ENCODE measurements at regions not wholly inside any gene's neighbourhood (a gene's known extent, or its start where the extent isn't known, plus 50 kb on each side); places are given as distances from the start of the nearest gene placed in this dataset.

DNA sequence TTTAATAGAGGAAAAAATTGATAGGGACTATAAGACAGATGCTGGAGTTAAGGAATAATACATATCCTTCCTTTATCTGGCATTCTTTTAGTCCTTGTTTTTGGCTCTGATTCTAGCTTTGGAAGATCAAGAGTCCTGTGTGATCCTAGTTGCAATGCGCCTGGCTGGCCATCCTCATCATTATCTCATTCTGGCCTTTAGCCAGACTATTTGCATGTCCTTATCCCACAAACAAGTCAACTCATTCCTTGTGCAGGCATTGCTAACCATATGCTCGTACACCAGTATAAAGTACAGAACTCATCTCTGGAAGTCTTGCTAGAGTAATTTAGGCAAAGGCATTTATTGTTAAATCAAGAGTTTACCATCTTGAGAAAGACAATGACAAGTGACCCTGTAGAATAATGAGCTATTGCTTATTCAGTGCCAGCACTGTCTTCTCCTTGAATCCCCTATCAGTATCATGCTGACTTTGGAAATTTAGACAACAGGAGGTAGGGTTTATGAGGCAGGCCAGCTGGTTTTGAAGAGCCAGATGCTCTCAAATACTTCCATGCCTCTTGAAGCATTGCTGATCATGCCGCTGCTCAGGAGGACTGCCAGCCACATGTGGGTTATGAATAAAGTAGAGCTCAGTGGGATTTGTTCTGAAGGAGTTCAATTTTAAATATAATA, 1730.3 kb upstream of the TENM3 start:
- no peak for DNase-seq (ENCODE audit: low read depth)

DNA sequence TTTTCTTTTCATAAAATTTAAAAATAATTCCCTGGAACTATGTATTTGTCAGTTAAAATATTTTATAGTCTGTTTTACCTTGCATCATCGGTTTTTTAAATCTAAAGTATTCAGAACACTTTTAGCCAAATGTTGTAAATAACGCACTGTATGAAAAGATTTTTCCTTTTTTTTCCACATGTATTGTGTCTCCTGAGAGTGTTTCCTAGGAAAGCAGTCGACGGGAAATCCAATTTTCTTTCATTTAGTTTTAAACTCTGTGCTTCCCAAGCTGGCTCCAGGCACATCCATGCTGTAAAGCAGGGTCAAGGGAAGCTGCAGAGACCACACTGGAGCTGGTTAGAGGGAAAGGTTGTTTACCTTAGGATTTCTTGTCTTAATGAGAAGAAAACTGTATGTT, 1724.3 kb upstream of the TENM3 start:
- no peak for DNase-seq (ENCODE audit: low read depth)

DNA sequence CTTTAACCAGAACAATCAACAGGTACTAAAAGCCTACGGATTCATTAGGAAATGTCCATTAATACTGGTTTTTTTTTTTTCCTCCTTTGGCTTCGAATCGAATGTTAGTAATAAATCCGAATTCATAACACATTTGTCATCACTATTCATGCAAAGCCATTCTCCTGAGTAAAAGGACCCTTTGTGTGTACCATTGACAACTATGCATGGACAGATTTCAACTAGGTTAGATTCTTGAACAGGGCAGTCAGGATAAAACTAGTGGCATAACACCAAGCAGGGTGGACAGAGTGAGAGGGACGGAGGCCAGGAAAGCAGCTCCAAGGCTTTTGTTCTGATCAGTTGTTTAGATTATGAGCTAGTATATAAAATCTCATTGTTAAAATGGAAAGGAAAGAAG, 1722.0 kb upstream of the TENM3 start:
- DNase-seq (ENCODE audit: low read depth) = no peak

DNA sequence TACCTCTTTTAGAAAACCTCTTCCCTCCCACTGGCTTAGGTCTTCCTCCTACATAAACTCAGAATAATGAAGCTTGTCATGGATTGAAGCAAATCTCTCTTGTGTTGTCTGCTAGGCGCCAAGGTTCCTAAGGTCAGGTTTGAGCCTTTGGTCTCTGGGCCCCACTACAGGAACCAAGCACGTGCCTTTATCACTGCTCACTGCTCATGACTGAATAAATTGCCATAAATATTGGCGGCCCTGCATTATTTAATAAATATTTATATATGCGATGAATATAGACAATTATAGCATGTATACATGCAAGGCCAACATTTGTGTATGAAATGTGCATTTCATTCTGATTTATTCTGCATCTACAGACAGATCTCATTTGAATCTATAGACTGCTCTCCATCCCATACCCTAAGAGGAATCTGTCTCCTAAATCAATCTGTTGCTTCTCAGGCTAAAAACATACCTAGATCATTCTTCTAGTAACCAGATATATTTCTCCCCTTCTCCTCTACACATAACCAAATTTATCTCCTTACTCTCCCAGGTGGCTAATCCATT, 1717.6 kb upstream of the TENM3 start:
- no peak for DNase-seq (ENCODE audit: low read depth)

DNA sequence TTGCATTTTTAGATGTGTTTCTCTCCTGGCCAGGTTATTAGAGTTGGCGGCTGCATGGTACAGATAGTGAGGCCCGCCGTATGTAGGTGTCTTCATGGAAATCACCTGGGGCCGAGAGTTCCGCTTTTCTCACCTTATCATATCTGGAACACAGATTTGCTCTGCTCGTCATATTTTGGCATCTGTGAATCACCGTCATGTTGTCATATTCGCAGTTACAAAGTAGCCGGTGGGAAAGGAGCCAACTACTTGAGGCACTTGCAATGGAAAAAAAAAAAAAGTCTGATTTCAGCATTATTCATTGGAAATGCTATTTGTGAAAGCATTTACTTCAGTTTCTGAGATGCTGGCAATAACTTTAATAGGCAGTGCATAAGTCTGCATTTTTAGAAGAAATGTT, 1715.2 kb upstream of the TENM3 start:
- DNase-seq (ENCODE audit: low read depth) = no peak

DNA sequence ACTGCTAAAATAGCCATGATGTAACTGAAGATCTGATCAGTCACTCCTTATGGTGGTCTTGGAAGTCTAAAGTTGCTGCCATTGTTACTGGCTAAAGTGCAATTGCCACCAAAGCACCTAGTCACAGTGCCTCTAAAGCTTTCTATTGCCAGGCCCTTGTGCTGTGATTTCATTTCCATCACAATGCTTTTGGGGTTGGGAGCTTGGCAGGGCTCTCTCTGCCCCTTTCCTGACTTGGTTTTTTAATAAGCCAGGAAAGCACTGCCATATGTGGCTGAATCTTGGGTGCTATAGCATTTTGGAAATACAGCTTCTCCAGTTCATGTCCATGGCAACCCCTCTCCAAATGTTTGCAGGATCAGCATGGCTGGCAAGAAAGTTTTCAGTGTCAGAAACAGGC, 1712.4 kb upstream of the TENM3 start:
- no peak for DNase-seq (ENCODE audit: low read depth)

DNA sequence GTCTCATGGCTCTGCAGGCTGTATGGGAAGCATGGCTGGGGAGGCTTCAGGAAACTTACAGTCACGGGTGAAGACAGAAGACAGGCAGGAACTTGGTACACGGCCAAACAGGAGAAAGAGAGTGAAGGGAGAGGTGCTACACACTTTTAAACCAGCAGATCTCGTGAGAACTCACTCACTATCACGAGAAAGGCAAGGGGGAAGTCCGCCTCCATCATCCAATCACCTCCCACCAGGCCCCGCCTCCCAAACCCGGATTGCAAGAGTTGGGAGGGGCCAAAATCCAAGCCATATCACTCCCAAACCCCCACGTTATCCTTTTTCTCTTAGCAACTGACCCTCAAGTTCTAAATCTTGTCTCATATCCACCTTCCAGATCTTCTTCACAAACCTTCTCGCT, 1710.5 kb upstream of the TENM3 start:
- no peak for DNase-seq (ENCODE audit: low read depth)

DNA sequence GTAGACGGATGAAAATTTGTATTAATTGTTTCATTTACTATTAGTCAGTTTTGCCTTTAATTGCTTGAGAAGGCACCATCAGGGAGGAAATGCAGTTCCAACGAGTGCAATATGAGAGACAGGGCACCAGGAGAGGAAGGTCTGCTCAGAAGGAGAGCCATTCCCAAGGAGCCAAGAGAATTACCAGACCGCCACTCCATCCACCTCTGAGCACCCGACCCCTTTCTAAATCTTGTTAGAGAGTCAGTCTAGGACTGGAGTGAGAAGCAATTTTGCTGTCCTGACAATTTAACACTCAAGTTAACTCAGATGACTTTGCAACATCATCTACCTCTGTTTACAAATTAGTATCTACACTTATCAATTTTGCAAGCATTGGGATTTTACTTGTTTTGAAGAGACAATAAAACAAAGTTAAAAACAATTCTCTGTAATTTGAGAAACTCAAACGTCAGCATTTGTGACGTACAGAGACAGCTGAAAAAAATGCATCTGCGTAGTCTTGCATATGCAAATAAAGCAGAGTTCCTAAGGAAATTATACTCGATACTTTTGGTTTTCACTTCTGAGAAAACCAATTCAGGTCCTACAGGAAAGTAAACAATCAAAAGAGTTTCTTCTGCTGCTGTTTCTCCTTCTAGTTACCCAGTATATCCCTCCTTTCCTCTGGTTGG, 1704.7 kb upstream of the TENM3 start:
- no peak for DNase-seq (ENCODE audit: low read depth)

DNA sequence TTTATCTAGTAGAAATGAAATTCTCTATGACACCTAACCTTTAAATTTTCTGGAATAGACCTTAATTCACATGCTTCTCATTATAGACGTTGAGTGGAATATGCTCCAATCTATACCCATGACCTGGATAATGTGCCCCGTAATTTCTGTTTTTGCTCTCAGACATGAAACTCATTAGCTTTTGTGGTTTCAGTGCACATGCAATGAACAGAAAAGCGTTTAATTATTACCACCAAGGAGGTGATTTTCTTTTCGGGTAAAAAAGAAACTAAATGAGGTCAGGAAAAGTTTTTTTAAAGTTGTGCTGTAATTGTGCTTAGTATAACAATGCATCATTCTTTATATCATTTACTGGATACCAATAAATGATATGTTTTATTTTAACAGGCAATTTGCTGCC, 1703.9 kb upstream of the TENM3 start:
- DNase-seq (ENCODE audit: low read depth) = no peak

DNA sequence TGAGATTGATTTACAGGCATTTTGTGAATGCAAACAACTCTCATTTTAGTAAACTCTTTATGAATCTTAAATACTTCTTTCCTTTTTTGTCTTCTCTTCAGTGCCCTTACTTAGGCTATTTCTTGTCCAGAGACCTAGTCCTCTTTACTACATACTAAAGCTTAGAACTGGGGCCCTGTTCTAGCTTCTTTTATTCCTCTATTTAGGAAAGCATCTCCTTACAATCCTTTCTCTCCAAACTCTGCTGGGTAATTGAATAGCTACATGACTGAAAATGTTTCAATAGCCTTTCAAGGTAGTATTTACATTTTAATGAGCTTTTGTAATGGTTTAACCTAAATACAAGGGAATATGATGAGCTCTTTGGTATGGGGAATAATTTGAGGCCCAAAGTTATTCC, 1701.5 kb upstream of the TENM3 start:
- no peak for DNase-seq (ENCODE audit: low read depth)

DNA sequence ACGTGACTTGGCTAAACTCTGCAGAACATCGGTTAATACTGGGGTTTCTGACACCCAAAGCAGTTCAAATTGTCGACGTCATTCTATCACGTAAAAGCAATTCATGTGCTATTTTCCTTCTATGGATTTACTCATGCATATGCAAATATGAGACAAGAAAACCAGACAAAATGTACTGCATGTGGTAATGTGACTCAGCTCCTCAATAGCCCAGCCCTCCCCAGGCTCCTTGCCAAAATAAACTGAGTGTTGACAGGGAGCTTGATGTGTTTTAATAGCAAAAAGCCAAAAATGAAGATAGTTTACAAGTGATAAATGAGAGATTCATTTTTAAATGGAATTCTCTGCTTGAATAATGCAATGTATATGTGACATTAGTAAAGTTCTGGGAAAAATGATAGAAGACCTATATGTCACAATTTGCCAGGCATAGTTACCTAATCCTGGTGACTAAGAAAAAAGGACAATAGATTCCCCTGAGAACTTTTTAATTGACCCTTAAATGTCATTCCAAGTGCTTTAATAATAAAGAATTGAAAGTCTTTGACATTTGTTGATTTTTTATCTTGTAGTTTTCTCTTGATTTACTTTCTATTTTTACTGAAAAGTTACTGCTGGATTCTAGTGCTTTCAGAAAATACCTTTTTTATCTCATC, 1700.6 kb upstream of the TENM3 start:
- no peak for DNase-seq (ENCODE audit: low read depth)

DNA sequence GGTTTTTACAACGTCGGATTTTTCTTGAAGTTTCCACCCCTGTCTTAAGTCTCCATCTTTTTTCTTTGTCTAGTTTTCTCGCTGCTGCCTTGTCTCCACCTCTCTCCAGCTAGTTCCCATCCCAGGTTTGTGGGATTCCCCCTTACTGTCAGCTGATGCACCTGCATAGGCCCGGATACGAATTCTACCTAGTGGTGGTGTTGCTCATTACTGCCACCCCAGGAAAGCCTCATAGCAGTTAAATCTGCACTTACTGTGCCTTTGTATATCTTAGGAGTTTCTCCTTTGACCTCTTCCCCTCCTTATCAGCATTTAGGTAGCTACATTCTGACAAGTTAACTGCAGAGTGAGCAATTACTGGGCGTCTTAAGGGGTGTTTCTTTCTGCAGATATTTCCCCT, 1693.1 kb upstream of the TENM3 start:
- no peak for DNase-seq (ENCODE audit: low read depth)

DNA sequence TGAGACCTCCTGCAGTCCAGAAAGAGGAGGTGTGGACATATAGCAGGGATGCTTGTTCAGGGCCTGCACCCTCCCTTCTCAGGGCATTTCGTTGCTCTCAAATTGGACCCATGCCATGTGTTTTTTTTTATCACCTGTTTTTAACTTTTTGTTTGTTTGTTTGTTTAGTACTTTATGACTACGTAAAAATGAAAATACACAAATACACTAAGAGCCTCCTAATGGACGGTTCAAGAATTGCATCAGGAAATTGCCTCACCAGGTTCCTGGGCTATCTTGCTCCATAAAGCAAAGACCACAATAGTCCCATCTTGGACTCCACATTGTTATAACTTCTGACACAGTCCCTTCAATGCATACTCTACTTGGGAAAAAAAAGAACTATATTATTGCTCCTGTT, 1685.9 kb upstream of the TENM3 start:
- no peak for DNase-seq (ENCODE audit: low read depth)

DNA sequence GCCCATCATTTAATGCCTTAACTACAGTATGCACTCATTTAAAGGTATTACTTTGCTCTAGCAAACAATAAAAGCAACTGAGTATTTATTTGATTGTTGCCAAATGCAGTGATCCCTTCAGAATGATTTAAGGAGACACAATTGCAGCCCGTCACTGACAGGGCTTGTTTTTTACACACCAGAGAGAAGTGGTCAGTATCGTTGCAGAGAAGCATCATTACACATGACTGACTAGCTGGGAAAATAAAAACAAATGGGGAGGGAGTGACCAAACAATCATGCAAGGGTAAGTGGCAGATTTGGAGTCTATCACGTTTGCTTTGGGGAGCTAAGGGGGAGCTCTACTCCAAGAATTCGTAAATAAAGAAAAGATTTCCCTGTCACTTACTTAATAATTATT, 1685.3 kb upstream of the TENM3 start:
- no peak for DNase-seq (ENCODE audit: low read depth)

DNA sequence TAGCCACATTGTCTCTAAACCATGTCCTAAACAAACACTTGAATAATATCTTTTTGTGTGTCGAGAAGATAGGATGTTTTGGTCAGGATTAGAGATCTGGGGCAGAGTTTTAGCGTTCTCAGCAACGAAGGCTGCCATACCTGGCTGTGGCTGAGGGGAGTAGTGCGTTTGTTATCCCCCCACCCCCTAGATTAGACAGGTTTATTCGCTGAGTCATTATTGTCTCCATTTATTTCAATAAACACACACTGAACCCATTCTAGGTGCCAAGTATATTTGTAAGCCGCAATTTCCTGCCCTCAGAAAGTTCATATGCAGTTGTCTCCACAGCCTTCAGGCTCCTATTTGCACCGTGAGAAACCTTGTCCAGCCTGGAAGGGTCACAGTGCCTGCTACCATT, 1684.8 kb upstream of the TENM3 start:
- no peak for DNase-seq (ENCODE audit: low read depth)

DNA sequence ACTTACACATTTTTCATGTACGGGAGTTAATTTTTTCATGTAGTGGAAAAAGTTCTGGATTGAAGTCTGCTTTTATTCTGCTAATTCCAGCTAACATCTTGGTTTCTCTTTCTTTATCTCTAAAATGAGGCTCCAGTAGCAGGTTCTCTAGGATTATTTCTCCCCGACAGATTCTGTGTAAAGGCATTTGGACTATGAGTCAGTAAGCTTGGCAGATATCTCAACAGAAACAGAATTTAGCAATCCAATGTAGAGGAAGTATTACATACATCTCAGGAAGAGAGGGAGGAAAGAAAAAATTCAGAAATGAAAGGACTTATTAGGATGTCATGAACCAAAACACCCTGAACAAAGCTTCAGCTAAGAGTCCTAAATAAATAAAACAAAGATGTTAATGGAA, 1682.3 kb upstream of the TENM3 start:
- no peak for DNase-seq (ENCODE audit: low read depth)

DNA sequence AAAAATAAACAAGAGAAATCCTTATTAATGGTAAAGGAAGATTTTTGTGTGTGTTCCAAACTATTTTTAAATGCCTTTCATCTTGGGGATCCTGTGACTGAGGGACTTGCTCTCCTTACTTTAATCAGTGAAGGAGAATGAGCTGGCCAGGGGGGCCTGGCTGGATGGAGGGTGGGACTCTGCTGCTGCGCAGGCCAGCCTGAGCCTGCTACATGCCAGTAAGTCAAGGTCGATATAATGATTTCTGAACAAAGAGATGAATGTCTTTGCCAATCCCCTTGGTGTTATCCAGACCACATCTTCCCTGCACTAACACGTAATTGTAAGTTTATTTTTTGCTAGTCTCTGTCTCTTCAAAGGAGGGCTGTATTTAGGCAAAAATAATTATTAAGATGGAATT, 1679.2 kb upstream of the TENM3 start:
- DNase-seq (ENCODE audit: low read depth) = no peak

DNA sequence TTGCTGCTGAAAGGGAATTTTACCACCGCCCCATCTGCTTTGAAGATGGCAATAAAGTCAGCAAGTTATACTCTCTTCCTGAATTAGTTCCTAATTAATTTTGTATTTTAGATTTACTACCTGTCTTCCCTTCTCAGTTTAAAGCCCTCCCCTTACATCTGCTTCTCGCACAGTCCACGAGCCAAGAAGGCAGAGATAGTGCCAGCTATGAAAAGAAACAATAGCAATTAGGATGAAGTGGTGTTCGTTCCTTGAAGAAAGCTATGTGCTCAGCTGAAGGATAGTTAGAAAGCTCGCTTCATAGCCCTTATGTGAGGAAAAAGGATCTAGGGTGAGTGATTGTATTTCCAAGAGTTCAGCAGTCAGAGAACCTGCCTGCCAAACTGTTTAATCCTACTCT, 1678.8 kb upstream of the TENM3 start:
- no peak for DNase-seq (ENCODE audit: low read depth)

DNA sequence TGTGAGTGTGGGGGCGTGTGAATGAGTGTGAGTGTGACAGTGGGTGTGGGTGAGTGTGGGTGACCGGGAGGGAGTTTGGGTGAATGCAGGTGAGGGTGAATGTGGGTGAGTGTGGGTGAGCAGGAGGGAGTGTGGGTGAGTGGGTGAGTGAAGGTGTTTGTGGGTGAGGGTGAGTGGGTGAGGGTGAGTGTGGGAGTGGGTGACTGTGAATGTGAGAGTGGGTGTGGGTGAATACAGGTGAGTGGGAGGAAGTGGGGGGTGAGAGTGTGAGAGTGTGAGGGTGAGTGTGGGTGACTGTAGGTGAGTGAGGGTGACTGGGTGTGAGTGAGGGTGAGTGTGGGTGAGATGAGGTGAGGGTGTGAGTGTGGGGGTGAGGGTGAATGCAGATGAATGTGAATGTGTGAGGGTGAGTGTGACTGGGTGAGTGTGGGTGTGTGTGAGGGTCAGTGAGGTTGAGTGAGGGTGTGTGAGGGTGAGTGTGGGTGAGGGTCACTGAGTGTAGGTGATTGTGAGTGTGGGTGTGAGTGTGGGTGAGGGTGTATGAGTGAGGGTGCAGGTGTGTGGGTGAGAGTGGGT, 1677.3 kb upstream of the TENM3 start:
- DNase-seq (ENCODE audit: low read depth) = no peak

DNA sequence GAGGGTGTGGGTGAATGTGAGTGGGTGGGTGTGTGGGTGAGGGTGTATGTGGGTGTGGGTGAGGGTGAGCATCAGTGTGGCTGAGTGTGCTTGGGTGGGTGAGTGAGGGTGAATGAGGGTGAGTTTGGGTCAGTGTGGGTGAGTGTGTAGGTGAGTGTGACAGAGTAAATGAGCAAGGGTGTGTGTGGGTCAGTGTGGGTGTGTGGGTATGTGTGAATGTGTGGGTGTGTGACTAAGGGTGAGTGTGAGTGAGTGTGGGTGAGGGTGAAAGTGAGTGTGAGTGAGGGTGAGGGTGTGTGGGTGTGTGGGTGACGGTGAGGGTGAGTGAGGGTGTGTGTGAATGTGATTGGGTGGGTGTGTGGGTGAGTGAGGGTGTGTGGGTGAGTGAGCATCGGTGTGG, 1676.7 kb upstream of the TENM3 start:
- DNase-seq (ENCODE audit: low read depth) = no peak

DNA sequence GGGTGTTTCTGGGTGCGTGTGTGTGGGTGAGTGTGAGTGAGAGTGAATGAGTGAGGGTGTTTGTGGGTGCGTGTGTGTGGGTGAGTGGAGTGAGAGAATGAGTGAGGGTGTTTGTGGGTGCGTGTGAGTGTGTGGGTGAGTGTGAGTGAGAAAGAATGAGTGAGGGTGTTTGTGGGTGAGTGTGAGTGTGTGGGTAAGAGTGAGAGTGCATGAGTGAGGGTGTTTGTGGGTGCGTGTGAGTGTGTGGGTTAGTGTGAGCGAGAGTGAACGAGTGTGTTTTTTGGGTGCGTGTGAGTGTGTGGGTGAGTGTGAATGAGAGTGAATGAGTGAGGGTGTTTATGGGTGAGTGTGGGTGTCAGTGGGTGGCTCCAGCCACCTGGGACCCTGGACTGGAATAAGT, 1676.1 kb upstream of the TENM3 start:
- DNase-seq (ENCODE audit: low read depth) = no peak

DNA sequence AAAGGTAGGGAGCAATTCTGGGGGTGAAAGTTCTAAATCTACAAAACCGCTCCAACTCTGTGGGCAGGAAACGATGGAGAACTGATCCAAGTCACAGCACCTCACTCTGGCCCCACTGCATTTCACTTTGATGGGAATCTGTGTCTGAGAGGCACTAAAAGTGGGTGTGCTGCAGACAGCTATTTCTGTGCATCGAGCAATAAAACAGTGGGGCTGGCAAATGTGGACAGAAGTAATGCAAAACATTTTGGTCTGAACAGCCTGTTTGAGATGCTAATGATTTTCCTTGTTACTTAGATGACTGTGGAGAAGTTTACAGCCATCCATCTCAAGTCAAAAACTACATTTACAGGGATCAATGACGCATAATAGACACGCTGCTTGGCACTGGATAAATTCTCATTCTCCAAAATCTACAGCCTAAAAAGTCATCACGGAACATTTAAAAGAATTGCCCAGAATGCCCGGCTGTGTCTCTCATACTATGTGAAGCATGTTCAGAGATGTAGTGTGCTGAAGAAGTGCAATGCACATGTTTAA, 1671.6 kb upstream of the TENM3 start:
- no peak for DNase-seq (ENCODE audit: low read depth)

DNA sequence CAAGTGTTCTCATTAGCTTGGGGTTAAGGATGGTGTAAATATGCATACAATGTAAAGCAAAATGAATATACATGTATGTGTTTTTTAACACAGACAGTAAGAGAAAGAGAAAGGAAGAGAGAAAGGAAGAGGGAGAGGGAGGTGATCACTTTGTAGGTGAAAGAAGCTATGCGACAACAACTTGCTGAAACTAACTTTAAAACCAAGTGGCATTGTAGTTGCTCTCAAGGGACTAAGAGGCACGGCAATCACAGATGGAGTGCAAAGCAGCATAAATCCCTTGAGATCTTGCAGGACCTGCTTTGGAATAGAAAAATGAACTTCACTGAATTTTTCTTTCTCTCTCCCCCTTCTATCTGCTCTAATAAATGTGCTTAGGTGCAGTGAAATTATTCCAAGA, 1665.0 kb upstream of the TENM3 start:
- DNase-seq (ENCODE audit: low read depth) = no peak

Measured in GM04504 (cell line).